ENCODE measurements at regions not wholly inside any gene's neighbourhood (a gene's known extent, or its start where the extent isn't known, plus 50 kb on each side); places are given as distances from the start of the nearest gene placed in this dataset.
"Not testable (repeated sequence)": the region's sequence is repeated elsewhere in the genome, so short reads cannot be mapped to it uniquely, and the experiment has no call there.

- FAIRE-seq (no peak), DNase-seq (ENCODE audit: insufficient read length, low spot score) (no peak)
These were observed 615.9 kb upstream of the MIS18BP1 start for GRCh38 chr14:45868863-45869262.

- FAIRE-seq, result no peak
These were observed 615.4 kb upstream of the MIS18BP1 start for GRCh38 chr14:45868377-45868776.

GRCh38 chr14:45867046-45867894 is 614.3 kb upstream of the MIS18BP1 start:
- FAIRE-seq (no peak), DNase-seq (ENCODE audit: insufficient read length, low spot score) (no peak)

More at GRCh38 chr14:45868377-45868776, 615.4 kb upstream of the MIS18BP1 start:
- DNase-seq (ENCODE audit: insufficient read length, low spot score), result no peak

GRCh38 chr14:45838597-45838996 is 585.6 kb upstream of the MIS18BP1 start:
- DNase-seq (ENCODE audit: insufficient read length, low spot score), result no peak
- no peak for FAIRE-seq

GRCh38 chr14:45819107-45819506 is 566.1 kb upstream of the MIS18BP1 start:
- DNase-seq (ENCODE audit: insufficient read length, low spot score) (no peak), FAIRE-seq (no peak)

- FAIRE-seq (no peak), DNase-seq (ENCODE audit: insufficient read length, low spot score) (no peak)
These were observed 558.2 kb upstream of the MIS18BP1 start for GRCh38 chr14:45811155-45811554.

- DNase-seq (ENCODE audit: insufficient read length, low spot score), result no peak
- FAIRE-seq, result no peak
These were observed 557.3 kb upstream of the MIS18BP1 start for GRCh38 chr14:45810152-45810872.

- FAIRE-seq (no peak), DNase-seq (ENCODE audit: insufficient read length, low spot score) (no peak)
These were observed 554.3 kb upstream of the MIS18BP1 start for GRCh38 chr14:45807178-45807899.

GRCh38 chr14:45799511-45799910 is 546.5 kb upstream of the MIS18BP1 start:
- DNase-seq (ENCODE audit: insufficient read length, low spot score) (no peak), FAIRE-seq (no peak)

GRCh38 chr14:45798659-45799058 is 545.7 kb upstream of the MIS18BP1 start:
- DNase-seq (ENCODE audit: insufficient read length, low spot score) (no peak), FAIRE-seq (no peak)

GRCh38 chr14:45796006-45796405 is 543.0 kb upstream of the MIS18BP1 start:
- not testable (repeated sequence) for FAIRE-seq; DNase-seq (ENCODE audit: insufficient read length, low spot score)

- no peak for FAIRE-seq
These were observed 540.1 kb upstream of the MIS18BP1 start for GRCh38 chr14:45793081-45793480.

GRCh38 chr14:45790293-45790692 is 537.3 kb upstream of the MIS18BP1 start:
- DNase-seq (ENCODE audit: insufficient read length, low spot score) (no peak), FAIRE-seq (no peak)

More at GRCh38 chr14:45793081-45793480, 540.1 kb upstream of the MIS18BP1 start:
- no peak for DNase-seq (ENCODE audit: insufficient read length, low spot score)

GRCh38 chr14:45787167-45787566 is 534.2 kb upstream of the MIS18BP1 start:
- FAIRE-seq, result no peak

GRCh38 chr14:45786266-45786665 is 533.3 kb upstream of the MIS18BP1 start:
- DNase-seq (ENCODE audit: insufficient read length, low spot score) (no peak), FAIRE-seq (no peak)

More at GRCh38 chr14:45787167-45787566, 534.2 kb upstream of the MIS18BP1 start:
- no peak for DNase-seq (ENCODE audit: insufficient read length, low spot score)

GRCh38 chr14:45785240-45785639 is 532.2 kb upstream of the MIS18BP1 start:
- DNase-seq (ENCODE audit: insufficient read length, low spot score) (no peak), FAIRE-seq (no peak)

- DNase-seq (ENCODE audit: insufficient read length, low spot score), result no peak
- FAIRE-seq, result no peak
These were observed 513.2 kb upstream of the MIS18BP1 start for GRCh38 chr14:45766247-45766646.

- DNase-seq (ENCODE audit: insufficient read length, low spot score) (no peak), FAIRE-seq (no peak)
These were observed 504.7 kb upstream of the MIS18BP1 start for GRCh38 chr14:45757655-45758054.

- not testable (repeated sequence) for DNase-seq (ENCODE audit: insufficient read length, low spot score); FAIRE-seq
These were observed 503.4 kb upstream of the MIS18BP1 start for GRCh38 chr14:45756412-45756811.

- no peak for FAIRE-seq
- DNase-seq (ENCODE audit: insufficient read length, low spot score), result no peak
These were observed 490.9 kb upstream of the MIS18BP1 start for GRCh38 chr14:45743884-45744283.

- FAIRE-seq (no peak), DNase-seq (ENCODE audit: insufficient read length, low spot score) (no peak)
These were observed 489.2 kb upstream of the MIS18BP1 start for GRCh38 chr14:45742187-45742586.

All from GM19239 (cell line).